BLaER1 (cell line): ENCODE measurements at regions not wholly inside any gene's neighbourhood (a gene's known extent, or its start where the extent isn't known, plus 50 kb on each side); places are given as distances from the start of the nearest gene placed in this dataset.

ENCODE experiments used
- H3K27ac ChIP-seq: shearing (Covaris generic); formaldehyde crosslinking; 2 replicates; pipeline ENCODE4 v1.8.1; 2022
- H3K27me3 ChIP-seq: shearing (Covaris generic); formaldehyde crosslinking; 2 replicates; pipeline ENCODE4 v1.8.1; 2022
- H3K36me3 ChIP-seq: shearing (Covaris generic); formaldehyde crosslinking; 2 replicates; pipeline ENCODE4 v1.8.1; 2022
- H3K4me1 ChIP-seq: shearing (Covaris generic); formaldehyde crosslinking; 2 replicates; pipeline ENCODE4 v1.8.1; 2022
- H3K4me2 ChIP-seq: shearing (Covaris generic); formaldehyde crosslinking; 2 replicates; pipeline ENCODE4 v1.8.1; 2022
- H3K4me3 ChIP-seq: shearing (Covaris generic); formaldehyde crosslinking; 2 replicates; pipeline ENCODE4 v1.8.1; 2022
- H3K9ac ChIP-seq: shearing (Covaris generic); formaldehyde crosslinking; 2 replicates; pipeline ENCODE4 v1.8.1; 2022
- H3K9me3 ChIP-seq: shearing (Covaris generic); formaldehyde crosslinking; 2 replicates; pipeline ENCODE4 v1.8.1; 2022
- H4K20me1 ChIP-seq: shearing (Covaris generic); formaldehyde crosslinking; 2 replicates; pipeline ENCODE4 v1.8.1; 2022
- Cebpa-rat ChIP-seq: shearing (Covaris generic); IDR thresholded peaks from 2 replicates; pipeline ENCODE4 v1.8.1; 2022

DNA sequence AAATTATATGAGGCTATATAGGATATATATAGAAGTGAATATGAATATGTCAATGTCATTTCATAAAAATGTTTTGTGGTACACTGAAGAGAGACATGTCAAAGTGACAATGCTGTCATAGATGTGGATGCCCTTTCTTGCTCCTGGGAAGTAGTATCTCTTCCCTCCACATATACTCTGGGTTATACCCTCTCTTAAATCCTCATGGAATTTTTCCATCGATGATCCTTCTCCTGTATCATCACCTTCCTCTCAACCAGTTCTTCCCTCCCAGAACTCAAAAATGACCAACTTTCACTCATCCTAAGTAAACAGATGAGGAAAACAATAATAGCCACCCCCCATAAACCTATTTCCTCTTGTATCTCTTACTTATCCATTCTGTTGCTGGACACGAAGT, 351.5 kb downstream of the USP25 start:
- H3K27ac ChIP-seq, result no peak overlapping the region
- H3K4me2 ChIP-seq, result no peak overlapping the region
- H3K9ac ChIP-seq, result no peak overlapping the region
- no peaks in the 10 kb centered on the region for H3K4me1 ChIP-seq
- H4K20me1 ChIP-seq, result no peaks in the 10 kb centered on the region
- H3K27me3 ChIP-seq, result no peaks in the 10 kb centered on the region
- H3K4me3 ChIP-seq, result no peak overlapping the region
- no peak for TF ChIP-seq Cebpa-rat
- no peaks in the 10 kb centered on the region for H3K9me3 ChIP-seq
- H3K36me3 ChIP-seq, result no peaks in the 10 kb centered on the region

DNA sequence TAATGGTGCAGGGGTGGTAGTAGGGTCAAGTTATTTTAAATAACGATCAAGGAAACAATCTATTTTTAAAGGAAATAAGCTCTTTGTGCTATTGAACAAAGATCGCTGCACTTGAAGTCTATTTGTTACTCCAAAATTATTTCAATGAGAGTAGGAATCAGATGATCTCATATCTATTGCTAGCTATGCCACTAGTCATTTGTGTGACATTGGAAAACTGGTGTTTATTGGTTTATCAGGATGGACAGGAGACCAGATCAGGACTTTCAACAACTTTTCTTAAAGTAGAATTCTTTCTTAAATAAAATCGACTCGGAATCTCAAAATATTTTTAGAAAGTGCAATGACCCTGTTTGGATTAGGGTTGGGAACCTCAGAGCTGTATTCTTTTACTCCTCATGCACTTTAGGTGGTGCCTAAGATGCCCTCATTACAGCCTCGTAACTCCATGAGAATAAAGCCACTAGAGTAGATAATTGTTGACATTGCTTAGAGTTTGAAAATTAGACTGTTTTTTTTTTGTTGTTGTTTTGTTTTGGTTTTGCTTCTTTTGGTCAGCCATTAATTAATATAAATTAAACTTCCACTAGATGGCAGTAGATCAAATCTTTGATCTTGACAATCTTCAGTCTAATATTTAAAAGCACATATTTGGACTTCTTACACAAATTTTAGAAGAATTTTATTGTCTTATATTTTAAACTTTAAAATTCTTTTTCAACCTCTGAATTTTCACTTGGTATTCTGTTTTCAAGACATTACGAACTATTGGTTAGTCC, 352.4 kb downstream of the USP25 start:
- H3K27me3 ChIP-seq, result no peaks in the 10 kb centered on the region
- H3K9me3 ChIP-seq, result no peaks in the 10 kb centered on the region
- no peak for TF ChIP-seq Cebpa-rat
- H4K20me1 ChIP-seq, result no peaks in the 10 kb centered on the region
- no peak overlapping the region for H3K4me2 ChIP-seq
- H3K4me3 ChIP-seq, result no peak overlapping the region
- no peaks in the 10 kb centered on the region for H3K36me3 ChIP-seq
- no peak overlapping the region for H3K27ac ChIP-seq
- no peaks in the 10 kb centered on the region for H3K4me1 ChIP-seq
- no peak overlapping the region for H3K9ac ChIP-seq

DNA sequence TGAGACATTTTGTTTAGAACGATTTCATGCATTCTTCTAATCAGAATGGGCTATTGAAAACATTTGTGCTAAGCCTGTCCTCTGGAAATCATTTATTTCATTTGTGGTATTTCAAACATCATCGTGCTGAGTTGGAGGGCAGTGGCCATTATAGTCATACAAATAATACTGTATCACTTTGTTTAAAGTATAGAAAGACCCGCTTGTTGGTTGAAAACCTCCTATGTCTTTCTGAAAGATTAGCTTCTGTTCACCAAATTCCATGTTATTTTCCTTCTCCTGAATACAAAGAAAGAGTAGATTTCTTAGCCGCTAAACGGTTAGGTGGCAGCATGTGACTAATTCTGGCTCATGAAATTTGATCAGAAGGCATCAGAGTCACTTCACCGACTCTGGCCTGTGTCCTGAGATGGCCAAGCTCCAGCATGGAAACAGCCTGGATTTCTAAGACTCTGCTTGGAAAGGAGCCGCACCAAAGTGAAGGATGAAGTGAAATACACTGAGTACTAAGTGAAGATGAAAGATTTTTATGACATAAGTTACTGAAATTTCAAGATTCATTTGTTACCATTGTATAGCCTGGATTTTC, 355.1 kb downstream of the USP25 start:
- no peak overlapping the region for H3K27ac ChIP-seq

DNA sequence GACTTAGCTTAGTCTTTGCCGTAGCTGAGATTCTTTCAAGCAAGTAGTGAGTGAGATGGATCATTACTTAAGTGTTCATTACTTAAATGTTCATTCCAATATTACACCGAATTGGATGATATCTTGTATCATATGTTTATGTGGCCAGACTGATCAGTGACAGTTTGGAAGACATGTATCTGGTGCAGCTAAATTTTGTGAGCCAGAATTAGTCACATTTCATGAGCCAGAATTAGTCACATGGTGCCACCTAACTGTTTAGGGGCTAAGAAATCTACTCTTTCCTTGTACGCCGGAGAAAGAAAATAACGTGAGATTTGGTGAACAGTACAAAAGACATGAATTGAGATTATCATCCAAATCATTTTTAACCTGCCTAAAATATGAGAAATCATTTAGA, 355.6 kb downstream of the USP25 start:
- Histone ChIP-seq H3K4me2 (no peak overlapping the region), H3K27me3 (no peaks in the 10 kb centered on the region), H3K36me3 (no peaks in the 10 kb centered on the region), H4K20me1 (no peaks in the 10 kb centered on the region), H3K4me1 (no peaks in the 10 kb centered on the region), H3K4me3 (no peak overlapping the region), H3K27ac (no peak overlapping the region), H3K9ac (no peak overlapping the region), H3K9me3 (no peaks in the 10 kb centered on the region)
- TF ChIP-seq Cebpa-rat, result no peak

More for the DNA sequence above, 355.1 kb downstream of the USP25 start:
- H3K9me3 ChIP-seq, result no peaks in the 10 kb centered on the region
- no peak overlapping the region for H3K4me2 ChIP-seq
- H3K4me1 ChIP-seq, result no peaks in the 10 kb centered on the region
- H3K9ac ChIP-seq, result no peak overlapping the region
- no peaks in the 10 kb centered on the region for H3K27me3 ChIP-seq
- H4K20me1 ChIP-seq, result no peaks in the 10 kb centered on the region
- no peaks in the 10 kb centered on the region for H3K36me3 ChIP-seq
- TF ChIP-seq Cebpa-rat, result no peak
- H3K4me3 ChIP-seq, result no peak overlapping the region

DNA sequence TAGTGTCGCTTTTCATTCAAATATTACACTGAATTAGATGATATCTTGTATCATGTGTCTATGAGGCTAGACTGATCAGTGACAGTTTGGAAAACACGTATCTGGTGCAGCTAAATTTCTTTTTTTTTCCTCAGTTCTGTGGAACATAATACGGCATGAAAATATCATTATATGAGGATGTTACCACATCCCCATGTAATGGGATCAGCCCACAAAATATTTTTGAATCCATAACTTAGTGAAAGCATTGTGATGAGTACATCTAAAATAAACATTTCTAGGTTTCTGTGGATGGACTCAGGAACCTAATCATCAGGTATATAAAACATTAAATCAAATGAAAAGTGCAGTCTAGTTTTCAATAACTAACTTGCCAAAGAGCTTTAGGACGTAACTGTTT, 356.3 kb downstream of the USP25 start:
- no peaks in the 10 kb centered on the region for H3K9me3 ChIP-seq
- no peaks in the 10 kb centered on the region for H3K4me1 ChIP-seq
- no peak overlapping the region for H3K4me3 ChIP-seq
- no peak overlapping the region for H3K27ac ChIP-seq
- no peaks in the 10 kb centered on the region for H3K27me3 ChIP-seq
- H3K36me3 ChIP-seq, result no peaks in the 10 kb centered on the region
- TF ChIP-seq Cebpa-rat, result no peak
- no peak overlapping the region for H3K4me2 ChIP-seq
- no peak overlapping the region for H3K9ac ChIP-seq
- H4K20me1 ChIP-seq, result no peaks in the 10 kb centered on the region

DNA sequence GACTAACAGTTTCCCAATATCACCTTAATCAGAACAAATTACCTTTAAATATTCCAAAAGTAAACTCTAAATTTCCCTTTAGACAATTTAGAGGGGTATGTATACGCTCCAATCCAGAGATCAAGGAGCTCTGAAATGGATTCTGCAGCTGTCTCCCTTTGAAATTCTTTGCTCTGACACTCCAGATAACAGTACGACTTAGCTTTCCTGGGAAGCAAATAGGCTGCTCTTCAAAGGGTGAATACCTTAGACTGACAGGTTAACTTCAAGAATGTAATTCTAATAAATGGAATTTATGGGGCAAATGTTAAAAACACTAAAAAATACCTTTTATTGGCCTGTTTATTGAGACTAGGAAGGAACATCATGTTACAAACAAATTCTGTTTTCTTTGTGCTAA, 357.2 kb downstream of the USP25 start:
- no peak overlapping the region for H3K9ac ChIP-seq
- no peaks in the 10 kb centered on the region for H3K36me3 ChIP-seq
- no peak for TF ChIP-seq Cebpa-rat
- no peaks in the 10 kb centered on the region for H4K20me1 ChIP-seq
- H3K27ac ChIP-seq, result no peak overlapping the region
- H3K4me3 ChIP-seq, result no peak overlapping the region
- H3K4me2 ChIP-seq, result no peak overlapping the region
- H3K27me3 ChIP-seq, result no peaks in the 10 kb centered on the region
- no peaks in the 10 kb centered on the region for H3K9me3 ChIP-seq
- no peaks in the 10 kb centered on the region for H3K4me1 ChIP-seq

DNA sequence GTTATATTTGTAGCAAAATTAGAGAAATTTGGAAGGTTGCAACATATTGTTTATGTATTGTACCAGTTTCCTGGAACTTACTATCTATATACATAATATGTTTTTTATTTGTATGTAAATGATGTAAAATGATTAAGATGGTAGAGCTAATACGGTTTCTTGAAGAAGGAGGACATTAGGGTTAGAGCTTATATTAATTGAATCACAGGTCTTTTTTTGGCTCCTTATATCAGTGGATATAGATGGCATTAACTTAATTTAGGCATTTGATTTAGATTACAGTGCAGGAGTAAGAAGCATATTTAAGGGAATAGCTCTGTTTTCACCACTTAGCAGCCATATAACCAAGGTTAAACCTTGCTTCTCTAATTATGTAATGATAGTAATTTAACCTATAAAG, 357.7 kb downstream of the USP25 start:
- H4K20me1 ChIP-seq, result no peaks in the 10 kb centered on the region
- no peaks in the 10 kb centered on the region for H3K4me1 ChIP-seq
- no peak overlapping the region for H3K4me2 ChIP-seq
- H3K9ac ChIP-seq, result no peak overlapping the region
- H3K27me3 ChIP-seq, result no peaks in the 10 kb centered on the region
- H3K9me3 ChIP-seq, result no peaks in the 10 kb centered on the region
- no peak overlapping the region for H3K27ac ChIP-seq
- H3K4me3 ChIP-seq, result no peak overlapping the region
- no peak for TF ChIP-seq Cebpa-rat
- H3K36me3 ChIP-seq, result no peaks in the 10 kb centered on the region

DNA sequence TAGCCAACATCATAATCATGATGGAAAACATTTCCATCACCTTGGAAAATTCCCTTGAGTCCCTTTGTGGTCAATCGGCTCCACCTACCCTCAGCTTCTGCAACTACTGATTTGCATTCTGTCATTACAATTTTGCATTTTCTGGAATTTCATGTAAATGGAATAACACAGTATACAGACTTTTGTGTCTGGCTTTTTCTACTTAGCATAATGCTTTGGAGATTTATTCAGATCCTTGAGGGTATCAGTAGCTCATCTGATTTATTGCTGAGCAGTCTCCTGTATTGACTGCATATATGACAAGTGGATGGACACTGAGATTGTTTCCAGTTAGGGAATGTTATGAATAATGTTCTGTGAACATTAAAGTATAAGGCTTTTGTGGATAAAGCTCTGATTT, 358.3 kb downstream of the USP25 start:
- Histone ChIP-seq H3K9ac (no peak overlapping the region), H3K4me2 (no peak overlapping the region), H3K36me3 (no peaks in the 10 kb centered on the region), H3K4me1 (no peaks in the 10 kb centered on the region), H3K27me3 (no peaks in the 10 kb centered on the region), H4K20me1 (no peaks in the 10 kb centered on the region), H3K27ac (no peak overlapping the region), H3K4me3 (no peak overlapping the region), H3K9me3 (no peaks in the 10 kb centered on the region)
- TF ChIP-seq Cebpa-rat, result no peak

DNA sequence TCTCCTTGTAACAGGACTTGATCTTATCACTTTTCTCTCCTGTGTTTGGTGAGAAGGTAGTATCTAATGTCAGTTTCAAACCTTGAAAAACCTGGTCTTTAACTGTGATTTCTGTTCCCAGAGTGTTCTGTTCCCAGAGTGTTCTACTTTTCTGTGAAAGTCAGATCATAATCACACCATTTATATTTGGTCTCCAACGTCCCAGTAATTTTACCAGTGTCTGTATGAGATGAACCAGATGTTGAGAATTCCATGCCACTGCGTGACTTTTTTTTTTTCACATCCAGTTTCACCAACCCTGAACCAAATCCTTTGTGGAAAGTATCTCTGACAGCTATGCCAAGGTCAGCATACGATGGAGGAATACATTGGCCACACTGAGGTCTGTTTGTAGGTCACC, 365.2 kb downstream of the USP25 start:
- no peaks in the 10 kb centered on the region for H4K20me1 ChIP-seq
- H3K4me2 ChIP-seq, result no peak overlapping the region
- H3K27ac ChIP-seq, result no peak overlapping the region
- no peak overlapping the region for H3K4me3 ChIP-seq
- no peaks in the 10 kb centered on the region for H3K27me3 ChIP-seq
- TF ChIP-seq Cebpa-rat, result no peak
- no peaks in the 10 kb centered on the region for H3K4me1 ChIP-seq
- no peak overlapping the region for H3K9ac ChIP-seq
- no peaks in the 10 kb centered on the region for H3K36me3 ChIP-seq
- H3K9me3 ChIP-seq, result no peaks in the 10 kb centered on the region

DNA sequence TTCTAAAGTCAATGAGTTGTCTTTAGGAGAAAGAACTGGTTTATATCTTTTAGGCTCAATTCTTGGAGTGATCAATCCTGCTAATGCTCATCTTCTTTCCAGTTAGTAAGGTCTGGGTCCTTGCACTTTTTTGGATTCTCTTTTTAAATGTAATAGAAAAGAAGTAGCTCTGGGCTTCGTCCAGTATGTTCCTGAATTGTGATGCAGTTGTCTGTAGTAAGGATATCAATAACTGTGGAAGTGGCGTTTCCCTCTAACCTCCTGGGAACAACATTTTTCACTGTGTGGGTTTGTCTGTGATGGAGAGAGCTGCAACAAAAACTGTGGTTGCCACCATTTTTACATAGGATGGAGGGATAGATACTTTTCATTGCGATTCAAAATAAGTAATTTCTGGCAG, 367.2 kb downstream of the USP25 start:
- H3K27ac ChIP-seq, result no peak overlapping the region
- no peak for TF ChIP-seq Cebpa-rat
- no peaks in the 10 kb centered on the region for H3K4me1 ChIP-seq
- no peak overlapping the region for H3K4me2 ChIP-seq
- H3K9ac ChIP-seq, result no peak overlapping the region
- no peaks in the 10 kb centered on the region for H3K27me3 ChIP-seq
- no peaks in the 10 kb centered on the region for H4K20me1 ChIP-seq
- no peak overlapping the region for H3K4me3 ChIP-seq
- no peaks in the 10 kb centered on the region for H3K36me3 ChIP-seq
- H3K9me3 ChIP-seq, result no peaks in the 10 kb centered on the region
